SH-SY5Y (cell line): ENCODE measurements at regions not wholly inside any gene's neighbourhood (a gene's known extent, or its start where the extent isn't known, plus 50 kb on each side); places are given as distances from the start of the nearest gene placed in this dataset.

ENCODE experiments used
- GATA2 ChIP-seq: IDR thresholded peaks from 2 replicates; pipeline ENCODE4 v1.6.1; 2011; ENCODE audit warnings: mild to moderate bottlenecking, low read depth, low read length
- GATA3 ChIP-seq: IDR thresholded peaks from 2 replicates; pipeline ENCODE4 v1.6.1; 2011; ENCODE audit warnings: low read depth, mild to moderate bottlenecking, low read length, moderate library complexity

- TF ChIP-seq GATA2 (no peak), GATA3 (no peak)
These were observed 185.6 kb downstream of the CXCL12 start for GRCh38 chr10:44199267-44199666.
